Astrocyte of the spinal cord (primary cell): ENCODE measurements at regions not wholly inside any gene's neighbourhood (a gene's known extent, or its start where the extent isn't known, plus 50 kb on each side); places are given as distances from the start of the nearest gene placed in this dataset.

Experiments
- DNase-seq: peaks from one replicate; pipeline ENCODE4 v3.0.0; 2011; ENCODE audit warnings: low read depth, low spot score
- H3K4me3 ChIP-seq: 2 replicates; pipeline ENCODE4 v1.5.1; 2011; ENCODE audit warnings: low read depth, mild to moderate bottlenecking, low read length, moderate library complexity
- in situ Hi-C: cut with HindIII; loops from 2 replicates; pipeline ENCODE4 v1.10.0; 2017; ENCODE audit warnings: low sequenced_read_pairs
- TF ChIP-seq, protein P1 (sequence below): IDR thresholded peaks from 2 replicates; pipeline ENCODE4 v1.5.1; 2012; ENCODE audit warnings: low read depth, mild to moderate bottlenecking, low read length, inconsistent platforms

DNA sequence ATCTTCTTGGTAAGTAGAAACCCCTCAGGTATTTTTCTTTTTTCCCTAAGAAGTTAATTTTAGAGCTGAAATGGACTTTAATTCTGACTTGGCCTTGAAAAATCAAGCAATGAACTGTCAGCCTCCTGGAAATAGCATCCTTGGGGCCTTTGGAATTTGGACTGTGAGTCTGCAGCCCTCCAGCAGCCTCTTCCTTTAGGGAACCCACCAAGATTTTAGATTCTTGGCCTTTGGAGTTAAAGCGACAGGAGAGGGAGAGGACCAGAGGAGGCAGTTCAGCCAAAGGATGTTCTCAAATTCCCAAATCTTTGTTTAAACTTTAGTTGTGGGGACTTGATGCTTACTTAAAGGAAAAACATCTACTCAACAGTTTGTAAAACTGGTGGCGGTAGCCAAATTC, 288.6 kb downstream of the AACS start:
- no peak for DNase-seq
- in situ Hi-C loops: no loop called here

DNA sequence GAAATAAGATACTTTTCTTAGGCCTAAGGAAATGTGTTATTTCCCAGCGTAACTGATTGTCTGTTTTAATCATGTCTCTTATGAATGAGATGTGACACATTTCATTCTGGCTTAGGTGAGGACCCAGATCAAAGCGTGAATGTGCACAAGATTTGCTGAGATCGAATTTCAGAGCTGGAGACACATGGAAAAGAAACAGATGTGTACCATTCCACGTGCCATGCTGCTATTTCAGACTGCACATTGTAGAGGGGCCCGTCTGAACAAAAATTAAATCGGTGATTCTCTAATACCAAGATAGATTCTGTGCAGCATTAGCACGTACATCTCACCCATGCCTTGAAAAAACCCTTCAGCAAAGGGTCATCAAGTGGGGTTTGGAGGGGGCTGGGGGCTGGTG, 290.4 kb downstream of the AACS start:
- no peak for DNase-seq
- no peak overlapping the region for H3K4me3 ChIP-seq
- in situ Hi-C loops: no loop called here
- TF ChIP-seq, protein P1, sequence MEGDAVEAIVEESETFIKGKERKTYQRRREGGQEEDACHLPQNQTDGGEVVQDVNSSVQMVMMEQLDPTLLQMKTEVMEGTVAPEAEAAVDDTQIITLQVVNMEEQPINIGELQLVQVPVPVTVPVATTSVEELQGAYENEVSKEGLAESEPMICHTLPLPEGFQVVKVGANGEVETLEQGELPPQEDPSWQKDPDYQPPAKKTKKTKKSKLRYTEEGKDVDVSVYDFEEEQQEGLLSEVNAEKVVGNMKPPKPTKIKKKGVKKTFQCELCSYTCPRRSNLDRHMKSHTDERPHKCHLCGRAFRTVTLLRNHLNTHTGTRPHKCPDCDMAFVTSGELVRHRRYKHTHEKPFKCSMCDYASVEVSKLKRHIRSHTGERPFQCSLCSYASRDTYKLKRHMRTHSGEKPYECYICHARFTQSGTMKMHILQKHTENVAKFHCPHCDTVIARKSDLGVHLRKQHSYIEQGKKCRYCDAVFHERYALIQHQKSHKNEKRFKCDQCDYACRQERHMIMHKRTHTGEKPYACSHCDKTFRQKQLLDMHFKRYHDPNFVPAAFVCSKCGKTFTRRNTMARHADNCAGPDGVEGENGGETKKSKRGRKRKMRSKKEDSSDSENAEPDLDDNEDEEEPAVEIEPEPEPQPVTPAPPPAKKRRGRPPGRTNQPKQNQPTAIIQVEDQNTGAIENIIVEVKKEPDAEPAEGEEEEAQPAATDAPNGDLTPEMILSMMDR: no peak

More for the DNA sequence above, 288.6 kb downstream of the AACS start:
- TF ChIP-seq, protein P1: no peak
- H3K4me3 ChIP-seq: no peak overlapping the region

DNA sequence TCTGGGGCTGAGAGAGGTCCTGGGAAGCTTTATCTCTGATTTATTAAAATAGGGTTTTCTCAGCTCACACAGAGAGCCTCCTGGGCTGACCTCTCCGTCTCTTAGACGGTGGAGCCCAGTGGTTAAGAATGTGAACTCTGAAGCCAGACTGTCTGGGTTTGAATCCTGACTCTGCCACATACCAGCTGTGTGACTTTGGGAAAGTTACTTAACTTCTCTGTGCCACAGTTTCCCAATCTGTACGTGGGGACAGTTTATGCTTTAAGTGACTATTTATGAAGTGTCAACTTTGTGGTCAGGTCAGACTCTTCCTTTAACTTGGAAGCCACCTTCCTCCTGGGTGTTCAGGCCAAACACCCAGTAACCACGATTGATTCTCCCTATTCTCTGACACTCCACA, 290.9 kb downstream of the AACS start:
- TF ChIP-seq, protein P1: no peak
- no peak overlapping the region for H3K4me3 ChIP-seq
- DNase-seq: no peak
- in situ Hi-C loops: no loop called here

DNA sequence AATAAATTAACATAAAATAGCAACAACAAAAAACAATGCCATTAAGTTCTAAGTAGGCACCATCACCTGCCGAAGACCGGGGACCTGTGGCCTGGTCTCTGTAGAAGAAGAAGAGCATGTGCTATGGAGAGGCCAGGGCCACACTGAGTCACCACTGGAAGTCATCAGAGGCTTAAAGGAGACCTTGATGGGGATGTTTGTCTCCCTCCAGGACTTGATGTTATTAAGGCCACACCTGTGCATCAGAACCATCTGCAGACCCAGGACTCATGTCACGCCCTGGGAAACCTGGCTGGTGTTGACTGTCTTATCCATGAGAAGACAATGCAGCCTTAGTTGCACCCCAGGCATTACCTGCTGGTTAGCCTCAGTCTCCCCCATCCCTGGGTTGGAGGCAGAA, 292.3 kb downstream of the AACS start:
- TF ChIP-seq, protein P1: no peak
- H3K4me3 ChIP-seq: no peak overlapping the region
- DNase-seq: no peak
- in situ Hi-C loops: no loop called here

DNA sequence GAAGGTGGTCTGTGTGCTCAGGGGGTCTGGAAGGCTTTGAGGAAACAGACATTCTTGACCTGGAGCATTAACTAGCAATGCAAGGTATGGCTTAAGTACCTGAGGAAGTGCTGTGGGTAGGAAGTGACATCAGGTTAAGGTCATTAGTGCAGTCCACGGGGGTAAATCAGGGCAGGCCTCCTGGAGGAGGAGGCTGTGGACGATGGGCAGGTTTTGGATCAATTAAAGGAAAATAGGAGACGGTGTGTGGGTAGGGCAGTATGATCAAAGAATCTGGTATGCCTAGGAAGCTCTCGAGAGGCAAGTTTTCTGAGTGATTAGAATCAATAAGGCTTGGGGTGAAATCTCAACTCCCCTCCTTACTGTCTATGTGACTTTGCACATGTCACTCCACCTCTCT, 295.3 kb downstream of the AACS start:
- TF ChIP-seq, protein P1: no peak
- H3K4me3 ChIP-seq: no peak overlapping the region
- DNase-seq: no peak
- in situ Hi-C loops: no loop called here

DNA sequence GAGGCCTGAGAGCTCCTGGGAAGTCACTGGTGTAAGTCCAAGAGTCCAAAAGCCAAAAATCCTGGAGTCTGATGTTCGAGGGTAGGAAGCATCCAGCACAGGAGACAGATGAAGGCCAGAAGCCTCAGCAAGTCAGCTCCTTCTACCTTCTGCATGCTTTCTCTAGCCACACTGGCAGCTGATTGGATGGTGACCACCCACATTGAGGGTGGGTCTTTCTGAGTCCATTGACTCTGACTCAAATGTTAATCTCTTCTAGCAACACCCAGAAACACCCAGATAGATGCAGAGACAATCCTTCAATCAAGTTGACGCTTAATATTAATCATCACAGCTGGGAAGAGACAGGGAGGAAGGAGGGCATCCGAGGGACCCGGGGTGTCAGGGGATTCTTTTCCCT, 305.8 kb downstream of the AACS start:
- in situ Hi-C loops: no loop called here
- DNase-seq: no peak
- H3K4me3 ChIP-seq: no peak overlapping the region
- TF ChIP-seq, protein P1: no peak

DNA sequence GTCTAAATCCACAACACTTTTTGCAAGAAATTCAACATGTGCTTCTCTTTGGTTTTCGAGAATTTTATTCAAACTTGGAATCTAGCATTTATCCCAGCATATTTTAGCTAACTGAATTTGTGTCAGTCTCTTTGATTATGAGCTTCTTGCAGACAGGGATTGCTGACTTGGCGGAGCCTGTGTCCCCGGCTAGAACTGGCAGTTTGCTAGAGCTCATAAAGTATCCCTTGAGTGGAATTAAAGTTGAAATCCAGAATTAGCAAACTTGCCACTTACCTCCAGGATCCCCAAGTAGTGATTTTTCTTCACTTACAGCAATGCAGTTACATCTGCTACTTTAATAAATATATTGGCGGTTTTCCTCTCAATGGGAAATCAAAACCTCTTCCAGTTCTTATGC, 306.9 kb downstream of the AACS start:
- no peak for DNase-seq
- TF ChIP-seq, protein P1: no peak
- no peak overlapping the region for H3K4me3 ChIP-seq
- in situ Hi-C loops: no loop called here
